Thyroid gland (tissue), 4 donors: ENCODE measurements at regions not wholly inside any gene's neighbourhood (a gene's known extent, or its start where the extent isn't known, plus 50 kb on each side); places are given as distances from the start of the nearest gene placed in this dataset.

ENCODE experiments used
- POLR2A ChIP-seq, 2 donors: fragments of 450-650 bp; IDR thresholded peaks; one replicate each; pipeline ENCODE4 v1.6.1; 2017; ENCODE audit warnings: antibody characterized with exemption in 2 of 2, mild to moderate bottlenecking in 2 of 2, moderate library complexity in 1 of 2
- TF ChIP-seq, protein P1 (sequence below), 6 experiments: fragments of 200-600 bp in 3 of 6; fragments of 450-650 bp in 3 of 6; sonication (generic) in 3 of 6; IDR thresholded peaks; one replicate each; pipeline ENCODE4 v1.5.1; 2016 to 2019; ENCODE audit warnings: antibody characterized with exemption in 6 of 6, mild to moderate bottlenecking in 2 of 6, inconsistent platforms in 1 of 6, moderate library complexity in 1 of 6

DNA sequence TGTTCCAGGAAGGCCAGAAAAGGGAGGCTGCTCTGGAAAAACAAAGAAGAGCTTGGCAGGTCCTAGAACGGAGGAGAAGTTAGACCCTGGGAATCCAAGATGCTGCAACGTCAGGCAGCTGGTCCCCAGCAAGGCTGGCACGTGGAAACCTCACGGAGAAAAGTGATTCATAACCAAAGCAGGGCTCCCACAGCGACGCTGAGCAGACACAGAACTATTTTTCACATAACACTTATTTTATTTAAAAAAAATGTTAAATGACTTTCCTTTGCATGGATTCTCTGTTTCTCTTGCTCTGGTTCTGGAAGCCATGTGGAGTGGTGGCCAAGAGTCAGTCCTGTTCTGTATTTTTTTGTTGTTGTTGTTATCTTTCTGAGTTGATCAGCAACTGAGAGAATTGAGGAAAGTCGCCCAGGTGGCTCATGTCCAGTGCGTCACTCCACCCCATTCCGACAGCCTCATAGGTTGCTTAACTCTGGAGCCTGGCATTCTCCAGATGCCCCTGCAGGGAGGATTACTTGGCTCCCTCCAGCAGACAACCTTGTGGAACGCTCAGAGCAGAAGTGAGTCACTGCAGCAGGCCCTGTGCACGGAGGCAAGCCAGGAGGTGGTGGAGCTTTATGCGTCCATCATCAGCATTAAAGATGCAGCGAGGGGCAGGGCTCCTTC is 229.9 kb upstream of the HDAC4 start:
- TF ChIP-seq, protein P1, sequence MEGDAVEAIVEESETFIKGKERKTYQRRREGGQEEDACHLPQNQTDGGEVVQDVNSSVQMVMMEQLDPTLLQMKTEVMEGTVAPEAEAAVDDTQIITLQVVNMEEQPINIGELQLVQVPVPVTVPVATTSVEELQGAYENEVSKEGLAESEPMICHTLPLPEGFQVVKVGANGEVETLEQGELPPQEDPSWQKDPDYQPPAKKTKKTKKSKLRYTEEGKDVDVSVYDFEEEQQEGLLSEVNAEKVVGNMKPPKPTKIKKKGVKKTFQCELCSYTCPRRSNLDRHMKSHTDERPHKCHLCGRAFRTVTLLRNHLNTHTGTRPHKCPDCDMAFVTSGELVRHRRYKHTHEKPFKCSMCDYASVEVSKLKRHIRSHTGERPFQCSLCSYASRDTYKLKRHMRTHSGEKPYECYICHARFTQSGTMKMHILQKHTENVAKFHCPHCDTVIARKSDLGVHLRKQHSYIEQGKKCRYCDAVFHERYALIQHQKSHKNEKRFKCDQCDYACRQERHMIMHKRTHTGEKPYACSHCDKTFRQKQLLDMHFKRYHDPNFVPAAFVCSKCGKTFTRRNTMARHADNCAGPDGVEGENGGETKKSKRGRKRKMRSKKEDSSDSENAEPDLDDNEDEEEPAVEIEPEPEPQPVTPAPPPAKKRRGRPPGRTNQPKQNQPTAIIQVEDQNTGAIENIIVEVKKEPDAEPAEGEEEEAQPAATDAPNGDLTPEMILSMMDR (IDR thresholded peaks at IDR 0.05), result no peak
- no peak for TF ChIP-seq POLR2A (IDR thresholded peaks at IDR 0.05)
